Prostate gland (tissue), 2 donors: ENCODE measurements at regions not wholly inside any gene's neighbourhood (a gene's known extent, or its start where the extent isn't known, plus 50 kb on each side); places are given as distances from the start of the nearest gene placed in this dataset.
"Not testable (repeated sequence)": the region's sequence is repeated elsewhere in the genome, so short reads cannot be mapped to it uniquely, and the experiment has no call there.

Experiments
- CTCF ChIP-seq, 4 experiments: fragments of 200-600 bp in 2 of 4; fragments of 450-650 bp in 2 of 4; sonication (generic) in 2 of 4; IDR thresholded peaks; 1 replicate in 3 of 4; 2 replicates in 1 of 4; pipeline ENCODE4 v1.5.1; 2016 to 2019; ENCODE audit warnings: antibody characterized with exemption in 4 of 4, mild to moderate bottlenecking in 2 of 4, moderate library complexity in 2 of 4
- POLR2A ChIP-seq: fragments of 450-650 bp; IDR thresholded peaks from one replicate; pipeline ENCODE4 v1.6.1; 2016; ENCODE audit warnings: antibody characterized with exemption, mild to moderate bottlenecking
- POLR2AphosphoS5 ChIP-seq: sonication (generic); formaldehyde crosslinking; IDR thresholded peaks from one replicate; pipeline ENCODE4 v1.6.1; 2017; ENCODE audit warnings: antibody characterized with exemption

DNA sequence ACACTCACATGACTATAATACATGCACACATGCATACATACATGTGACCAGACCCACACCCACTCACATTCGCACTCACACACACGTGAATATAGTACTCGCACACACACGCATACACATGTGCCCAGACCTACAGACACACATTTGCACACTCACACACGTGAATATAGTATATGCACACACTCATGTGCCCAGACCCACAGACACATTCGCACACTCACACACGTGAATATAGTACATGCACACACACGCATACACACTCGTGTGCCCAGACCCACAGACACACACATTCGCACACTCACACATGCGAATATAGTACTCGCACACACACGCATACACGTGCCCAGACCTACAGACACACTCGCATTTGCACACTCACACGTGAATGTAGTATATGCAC, 186.9 kb downstream of the NPIPB11 start:
- TF ChIP-seq CTCF (IDR thresholded peaks at IDR 0.05); POLR2AphosphoS5; POLR2A: not testable (repeated sequence)
